WERI-Rb-1 (cell line): ENCODE measurements at regions not wholly inside any gene's neighbourhood (a gene's known extent, or its start where the extent isn't known, plus 50 kb on each side); places are given as distances from the start of the nearest gene placed in this dataset.

ENCODE experiments used
- DNase-seq: peaks from one replicate; pipeline ENCODE4 v3.0.0-alpha.2; 2020
- H3K27ac ChIP-seq: fragments of 250-450 bp; sonication (Bioruptor Pico); 2 replicates; pipeline ENCODE4 v1.5.1; 2020; ENCODE audit warnings: mild to moderate bottlenecking, moderate library complexity
- H3K27me3 ChIP-seq: fragments of 250-450 bp; sonication (Bioruptor Pico); 2 replicates; pipeline ENCODE4 v1.5.1; 2021; ENCODE audit warnings: mild to moderate bottlenecking, low read depth, moderate library complexity; ENCODE audit not compliant: insufficient read depth, severe bottlenecking
- H3K36me3 ChIP-seq: fragments of 250-450 bp; sonication (Bioruptor Pico); 2 replicates; pipeline ENCODE4 v1.5.1; 2020; ENCODE audit warnings: mild to moderate bottlenecking, moderate library complexity
- H3K4me3 ChIP-seq: 2 replicates; pipeline ENCODE4 v1.5.1; 2011; ENCODE audit warnings: low read depth, mild to moderate bottlenecking, control low read depth, low read length
- H3K9me3 ChIP-seq: fragments of 250-450 bp; sonication (Bioruptor Pico); 2 replicates; pipeline ENCODE4 v1.5.1; 2021; ENCODE audit warnings: mild to moderate bottlenecking, moderate library complexity; ENCODE audit not compliant: severe bottlenecking
- TF ChIP-seq, protein P1 (sequence below): IDR thresholded peaks from 2 replicates; pipeline ENCODE4 v1.5.1; 2011; ENCODE audit warnings: low read depth, mild to moderate bottlenecking, control low read depth, inconsistent platforms, low read length

DNA sequence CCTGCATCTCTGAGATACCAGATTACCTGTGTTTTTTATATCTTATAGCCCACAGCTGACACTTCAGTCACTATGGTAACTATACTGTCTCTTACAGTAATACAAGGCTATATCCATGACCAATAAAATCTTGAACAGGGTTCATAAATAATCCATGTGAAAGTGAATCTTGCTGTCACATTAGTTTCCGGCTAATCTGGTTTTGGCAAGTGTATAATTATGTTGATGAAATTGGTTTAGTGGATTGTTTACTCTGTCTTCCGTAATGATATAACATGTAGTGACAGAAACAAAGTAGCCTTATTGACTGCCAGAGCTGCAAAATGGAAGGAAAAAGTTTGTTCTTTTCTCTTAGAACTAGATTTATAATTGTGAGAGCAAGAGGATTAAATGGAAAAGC is 686.6 kb upstream of the PABPC4L start:
- DNase-seq = no peak
- no peak overlapping the region for H3K27ac ChIP-seq
- TF ChIP-seq, protein P1, sequence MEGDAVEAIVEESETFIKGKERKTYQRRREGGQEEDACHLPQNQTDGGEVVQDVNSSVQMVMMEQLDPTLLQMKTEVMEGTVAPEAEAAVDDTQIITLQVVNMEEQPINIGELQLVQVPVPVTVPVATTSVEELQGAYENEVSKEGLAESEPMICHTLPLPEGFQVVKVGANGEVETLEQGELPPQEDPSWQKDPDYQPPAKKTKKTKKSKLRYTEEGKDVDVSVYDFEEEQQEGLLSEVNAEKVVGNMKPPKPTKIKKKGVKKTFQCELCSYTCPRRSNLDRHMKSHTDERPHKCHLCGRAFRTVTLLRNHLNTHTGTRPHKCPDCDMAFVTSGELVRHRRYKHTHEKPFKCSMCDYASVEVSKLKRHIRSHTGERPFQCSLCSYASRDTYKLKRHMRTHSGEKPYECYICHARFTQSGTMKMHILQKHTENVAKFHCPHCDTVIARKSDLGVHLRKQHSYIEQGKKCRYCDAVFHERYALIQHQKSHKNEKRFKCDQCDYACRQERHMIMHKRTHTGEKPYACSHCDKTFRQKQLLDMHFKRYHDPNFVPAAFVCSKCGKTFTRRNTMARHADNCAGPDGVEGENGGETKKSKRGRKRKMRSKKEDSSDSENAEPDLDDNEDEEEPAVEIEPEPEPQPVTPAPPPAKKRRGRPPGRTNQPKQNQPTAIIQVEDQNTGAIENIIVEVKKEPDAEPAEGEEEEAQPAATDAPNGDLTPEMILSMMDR = no peak
- no peaks in the 10 kb centered on the region for H3K9me3 ChIP-seq
- no peaks in the 10 kb centered on the region for H3K36me3 ChIP-seq
- H3K4me3 ChIP-seq = no peak overlapping the region
- no peaks in the 10 kb centered on the region for H3K27me3 ChIP-seq

DNA sequence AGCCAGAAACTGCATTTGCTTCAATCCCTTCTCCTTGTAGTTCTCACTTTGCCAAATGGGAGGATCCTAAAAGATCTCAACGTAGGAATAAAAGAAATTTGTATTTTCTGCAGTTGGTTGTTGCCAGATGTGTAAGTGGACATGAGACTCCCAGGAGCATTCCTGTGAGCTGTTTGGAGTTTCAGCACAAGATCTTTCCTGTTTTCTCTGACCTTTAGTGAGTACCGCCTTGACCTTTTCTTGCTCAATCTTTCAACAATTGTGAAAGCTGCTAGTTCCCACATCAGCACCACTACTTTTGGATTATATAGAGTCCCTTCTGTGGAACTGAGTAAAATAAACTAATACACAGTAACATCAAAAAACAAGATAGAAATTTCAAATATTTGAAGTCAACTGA is 683.8 kb upstream of the PABPC4L start:
- TF ChIP-seq, protein P1 = no peak

DNA sequence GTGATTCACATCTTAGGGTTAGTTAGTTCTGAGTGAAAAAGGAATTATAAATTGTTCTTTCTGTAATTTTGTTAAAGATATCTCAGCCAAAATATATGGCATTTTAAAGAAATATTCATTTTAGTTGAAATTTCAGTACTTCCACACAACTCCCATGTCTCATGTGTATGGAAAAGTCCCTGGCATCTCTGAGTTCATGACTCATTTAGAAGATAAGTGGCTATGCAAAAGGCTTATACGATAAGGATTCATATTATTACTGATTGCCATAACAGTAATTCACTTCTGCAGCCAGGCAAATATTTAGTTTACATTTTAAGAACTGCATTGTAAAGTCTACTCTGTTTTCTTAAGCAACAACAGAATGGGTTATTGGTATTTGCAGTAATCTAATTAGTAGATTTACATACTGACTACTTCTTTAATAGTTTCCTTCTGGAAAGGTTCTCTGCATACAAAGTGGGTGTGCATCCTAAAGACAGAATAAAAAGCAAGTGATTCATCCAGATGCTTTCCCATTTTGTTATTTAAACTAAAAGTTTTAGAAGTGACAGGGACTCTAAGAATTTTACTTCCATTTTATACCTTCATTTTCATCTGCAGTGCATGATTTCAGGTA is 682.4 kb upstream of the PABPC4L start:
- H3K4me3 ChIP-seq = no peak overlapping the region
- TF ChIP-seq, protein P1 = no peak

More for the DNA sequence above, 683.8 kb upstream of the PABPC4L start:
- H3K27ac ChIP-seq = no peak overlapping the region
- no peaks in the 10 kb centered on the region for H3K9me3 ChIP-seq
- no peak overlapping the region for H3K4me3 ChIP-seq
- H3K36me3 ChIP-seq = no peaks in the 10 kb centered on the region
- no peak for DNase-seq
- H3K27me3 ChIP-seq = no peaks in the 10 kb centered on the region

DNA sequence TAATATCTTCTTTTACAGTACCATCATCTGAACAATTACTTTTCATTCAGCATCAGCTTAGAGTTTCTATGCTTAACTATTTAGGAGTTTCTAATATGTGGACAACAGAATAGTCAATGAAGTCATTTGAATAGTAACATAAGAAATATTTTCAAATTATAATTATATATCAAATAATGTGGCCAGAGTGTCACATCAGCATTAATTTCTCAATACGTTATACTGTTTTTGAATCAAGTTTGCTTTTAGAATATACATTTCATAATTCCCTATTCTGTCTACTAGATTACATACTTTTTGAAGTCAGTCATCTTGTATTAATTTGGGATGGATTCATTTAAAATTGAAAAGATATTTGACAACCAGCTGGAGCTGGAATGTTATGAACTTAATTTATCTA is 677.4 kb upstream of the PABPC4L start:
- DNase-seq = no peak
- Histone ChIP-seq H3K27me3 (no peaks in the 10 kb centered on the region), H3K4me3 (no peak overlapping the region), H3K27ac (no peak overlapping the region), H3K36me3 (no peaks in the 10 kb centered on the region), H3K9me3 (no peaks in the 10 kb centered on the region)
- TF ChIP-seq, protein P1 = no peak

More for the DNA sequence above, 682.4 kb upstream of the PABPC4L start:
- DNase-seq = no peak
- Histone ChIP-seq H3K27me3 (no peaks in the 10 kb centered on the region), H3K36me3 (no peaks in the 10 kb centered on the region), H3K9me3 (no peaks in the 10 kb centered on the region), H3K27ac (no peak overlapping the region)

DNA sequence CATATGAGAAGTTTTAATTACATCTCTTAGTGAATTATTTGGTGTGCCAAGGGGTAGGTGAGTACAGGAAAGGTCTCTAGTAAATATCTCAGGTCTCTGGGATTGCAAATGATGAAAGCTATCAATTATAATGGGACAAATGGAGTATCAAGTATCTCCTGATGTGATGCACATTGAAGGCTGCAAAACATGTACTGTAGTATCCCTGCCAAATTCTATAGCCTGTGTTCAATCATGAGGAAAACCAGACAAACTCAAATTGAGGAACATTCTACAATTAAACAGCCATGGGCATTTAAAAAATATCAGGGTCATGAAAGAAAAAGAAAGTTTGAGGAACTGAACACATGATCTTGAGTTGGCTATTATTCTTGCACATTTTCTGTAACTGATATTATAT is 665.4 kb upstream of the PABPC4L start:
- no peak for DNase-seq
- Histone ChIP-seq H3K27me3 (no peaks in the 10 kb centered on the region), H3K4me3 (no peak overlapping the region), H3K9me3 (no peaks in the 10 kb centered on the region), H3K36me3 (no peaks in the 10 kb centered on the region), H3K27ac (no peak overlapping the region)
- TF ChIP-seq, protein P1 = no peak

DNA sequence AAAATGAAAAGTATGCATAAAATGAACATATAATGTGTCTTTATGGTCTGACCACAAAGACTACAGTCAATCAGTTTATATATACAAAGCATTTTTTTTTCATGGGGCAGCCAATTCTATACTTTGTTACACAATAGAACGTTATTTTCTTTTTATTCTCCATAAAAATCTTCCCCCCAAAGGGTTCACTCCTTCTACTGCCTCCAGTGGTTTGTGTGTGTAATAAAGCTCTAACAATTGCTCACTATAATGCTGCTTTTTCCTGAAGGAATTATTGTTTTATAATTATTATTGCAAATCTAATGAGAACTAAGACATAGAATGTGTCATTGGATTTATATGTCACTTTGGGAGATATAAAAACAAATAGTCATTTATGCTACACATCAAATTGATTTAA is 664.1 kb upstream of the PABPC4L start:
- H3K4me3 ChIP-seq = no peak overlapping the region
- no peaks in the 10 kb centered on the region for H3K27me3 ChIP-seq
- H3K27ac ChIP-seq = no peak overlapping the region
- H3K9me3 ChIP-seq = no peaks in the 10 kb centered on the region
- TF ChIP-seq, protein P1 = no peak
- no peaks in the 10 kb centered on the region for H3K36me3 ChIP-seq
- no peak for DNase-seq
